ENCODE measurements at regions not wholly inside any gene's neighbourhood (a gene's known extent, or its start where the extent isn't known, plus 50 kb on each side); places are given as distances from the start of the nearest gene placed in this dataset.

GRCh38 chr6:66860328-66860727, 1153.3 kb upstream of the EYS start:
- Histone ChIP-seq H3K27me3 (ENCODE audit: control insufficient read depth in 1 of 2, insufficient read depth in 2 of 2, low read length in 2 of 2) (no peaks in the 10 kb centered on the region), H3K9me3 (ENCODE audit: control insufficient read depth in 1 of 2, insufficient read depth in 1 of 2, low read length in 2 of 2) (no peaks in the 10 kb centered on the region), H3K27ac (ENCODE audit: low read depth in 1 of 2, low read length in 2 of 2) (no peak overlapping the region), H3K4me3 (ENCODE audit: low read length) (no peak overlapping the region), H3K36me3 (ENCODE audit: insufficient read depth, low read length) (no peaks in the 10 kb centered on the region), H3K4me1 (ENCODE audit: insufficient read depth, low read length) (no peaks in the 10 kb centered on the region)
- H3K36me3 Mint-ChIP-seq (ENCODE audit: low read depth) = no peaks in the 10 kb centered on the region
- no peak overlapping the region for H3K27ac Mint-ChIP-seq
- no peak overlapping the region for H3K4me3 Mint-ChIP-seq
- ChIA-PET CTCF (no interaction called here), POLR2A (no interaction called here)
- peaks cover 16% of the 10 kb centered on the region for H3K9me3 Mint-ChIP-seq
- TF ChIP-seq CTCF (IDR thresholded peaks at IDR 0.05) = no peak
- ATAC-seq (ENCODE audit: poor library complexity) (no peak), DNase-seq (no peak)
- no peaks in the 10 kb centered on the region for H3K27me3 Mint-ChIP-seq
- H3K4me1 Mint-ChIP-seq (ENCODE audit: low read depth) = no peaks in the 10 kb centered on the region
- intact Hi-C loops (cut with DNase I, micrococcal nuclease) = no loop called here

GRCh38 chr6:66858196-66858595, 1151.2 kb upstream of the EYS start:
- Mint-ChIP-seq H3K36me3 (ENCODE audit: low read depth) (no peaks in the 10 kb centered on the region), H3K4me3 (no peak overlapping the region), H3K27me3 (no peaks in the 10 kb centered on the region), H3K27ac (no peak overlapping the region), H3K4me1 (ENCODE audit: low read depth) (no peaks in the 10 kb centered on the region), H3K9me3 (peaks cover 19% of the 10 kb centered on the region)
- no peak for TF ChIP-seq CTCF (IDR thresholded peaks at IDR 0.05)
- POLR2A ChIA-PET = no interaction called here
- intact Hi-C loops (cut with DNase I, micrococcal nuclease) = no loop called here
- H3K4me3 ChIP-seq (ENCODE audit: low read length) = no peak overlapping the region
- H3K4me1 ChIP-seq (ENCODE audit: insufficient read depth, low read length) = no peaks in the 10 kb centered on the region
- H3K27ac ChIP-seq (ENCODE audit: low read depth in 1 of 2, low read length in 2 of 2) = no peak overlapping the region
- no peaks in the 10 kb centered on the region for H3K36me3 ChIP-seq (ENCODE audit: insufficient read depth, low read length)
- H3K9me3 ChIP-seq (ENCODE audit: control insufficient read depth in 1 of 2, insufficient read depth in 1 of 2, low read length in 2 of 2) = peaks cover 0 to 4% of the 10 kb centered on the region in 2 experiments
- ATAC-seq (ENCODE audit: poor library complexity) (no peak), DNase-seq (no peak)
- CTCF ChIA-PET = no interaction called here
- no peaks in the 10 kb centered on the region for H3K27me3 ChIP-seq (ENCODE audit: control insufficient read depth in 1 of 2, insufficient read depth in 2 of 2, low read length in 2 of 2)

GRCh38 chr6:66854014-66854413, 1147.0 kb upstream of the EYS start:
- intact Hi-C loops (cut with DNase I, micrococcal nuclease) = no loop called here
- H3K36me3 ChIP-seq (ENCODE audit: insufficient read depth, low read length) = no peaks in the 10 kb centered on the region
- H3K4me3 ChIP-seq (ENCODE audit: low read length) = no peak overlapping the region
- POLR2A ChIA-PET = no interaction called here
- Mint-ChIP-seq H3K9me3 (peaks cover 21% of the 10 kb centered on the region), H3K36me3 (ENCODE audit: low read depth) (no peaks in the 10 kb centered on the region), H3K27ac (no peak overlapping the region), H3K4me3 (no peak overlapping the region), H3K27me3 (no peaks in the 10 kb centered on the region), H3K4me1 (ENCODE audit: low read depth) (no peaks in the 10 kb centered on the region)
- DNase-seq = no peak
- no peaks in the 10 kb centered on the region for H3K27me3 ChIP-seq (ENCODE audit: control insufficient read depth in 1 of 2, insufficient read depth in 2 of 2, low read length in 2 of 2)
- CTCF ChIA-PET = no interaction called here
- peaks cover 0 to 4% of the 10 kb centered on the region in 2 experiments for H3K9me3 ChIP-seq (ENCODE audit: control insufficient read depth in 1 of 2, insufficient read depth in 1 of 2, low read length in 2 of 2)
- no peaks in the 10 kb centered on the region for H3K4me1 ChIP-seq (ENCODE audit: insufficient read depth, low read length)
- no peak for TF ChIP-seq CTCF (IDR thresholded peaks at IDR 0.05)
- H3K27ac ChIP-seq (ENCODE audit: low read depth in 1 of 2, low read length in 2 of 2) = no peak overlapping the region
- ATAC-seq (ENCODE audit: poor library complexity) = no peak
